COR-L47 (cell line): ENCODE measurements at regions not wholly inside any gene's neighbourhood (a gene's known extent, or its start where the extent isn't known, plus 50 kb on each side); places are given as distances from the start of the nearest gene placed in this dataset.

Experiments used
- DNase-seq: peaks from one replicate; lab custom pipeline; 2025; lab: John Stamatoyannopoulos, UW

GRCh38 chr10:112040696-112041095 is 142.9 kb downstream of the GPAM start:
- no peak for DNase-seq

- DNase-seq, result no peak
These were observed 137.6 kb downstream of the GPAM start for GRCh38 chr10:112045938-112046337.

GRCh38 chr10:112047674-112048073 is 135.9 kb downstream of the GPAM start:
- no peak for DNase-seq

- DNase-seq, result no peak
These were observed 131.4 kb downstream of the GPAM start for GRCh38 chr10:112052166-112052565.

GRCh38 chr10:112053895-112054294 is 129.7 kb downstream of the GPAM start:
- no peak for DNase-seq

GRCh38 chr10:112054516-112054915 is 129.0 kb downstream of the GPAM start:
- DNase-seq, result no peak

GRCh38 chr10:112057072-112057471 is 126.5 kb downstream of the GPAM start:
- no peak for DNase-seq

GRCh38 chr10:112059220-112059619 is 124.3 kb downstream of the GPAM start:
- no peak for DNase-seq

GRCh38 chr10:112071596-112072133 is 111.9 kb downstream of the GPAM start:
- no peak for DNase-seq

- DNase-seq, result no peak
These were observed 105.6 kb downstream of the GPAM start for GRCh38 chr10:112078003-112078402.

GRCh38 chr10:112080231-112080630 is 103.3 kb downstream of the GPAM start:
- DNase-seq, result no peak

GRCh38 chr10:112082120-112082519 is 101.4 kb downstream of the GPAM start:
- DNase-seq, result peak; percentile 54

- no peak for DNase-seq
These were observed 100.1 kb downstream of the GPAM start for GRCh38 chr10:112083472-112083871.

GRCh38 chr10:112087953-112088456 is 95.6 kb downstream of the GPAM start:
- DNase-seq, result no peak

GRCh38 chr10:112091703-112092102 is 91.9 kb downstream of the GPAM start:
- no peak for DNase-seq

GRCh38 chr10:112092519-112092918 is 91.0 kb downstream of the GPAM start:
- no peak for DNase-seq

- DNase-seq, result no peak
These were observed 88.6 kb downstream of the GPAM start for GRCh38 chr10:112094984-112095383.

- DNase-seq, result no peak
These were observed 87.8 kb downstream of the GPAM start for GRCh38 chr10:112095731-112096130.

- no peak for DNase-seq
These were observed 84.9 kb downstream of the GPAM start for GRCh38 chr10:112098682-112099081.
